ELF-1 (cell line): ENCODE measurements at regions not wholly inside any gene's neighbourhood (a gene's known extent, or its start where the extent isn't known, plus 50 kb on each side); places are given as distances from the start of the nearest gene placed in this dataset.

Source experiments
- DNase-seq: peaks from one replicate; pipeline ENCODE4 v3.0.0-alpha.2; 2016; ENCODE audit warnings: low read depth, low spot score

DNA sequence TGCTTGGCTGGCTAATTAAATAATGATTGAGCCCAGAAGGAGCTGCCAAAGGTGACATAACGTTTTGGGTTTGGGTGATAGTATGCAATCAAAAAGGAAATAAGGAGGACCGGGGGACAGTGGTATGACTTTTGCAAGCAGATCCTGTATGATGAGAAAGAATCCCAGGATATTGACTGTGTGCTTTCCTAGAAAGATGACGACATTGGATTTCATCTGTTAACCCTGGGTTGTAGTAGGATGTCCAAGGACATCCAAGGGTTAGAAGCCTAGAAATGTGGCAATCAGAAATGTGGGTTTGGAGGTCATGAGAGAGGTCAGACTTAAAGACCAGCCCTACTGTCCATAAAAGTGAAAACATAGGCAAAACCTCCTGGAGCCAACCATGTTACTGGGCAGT lies 50.3 kb upstream of the HMHB1 start:
- no peak for DNase-seq

DNA sequence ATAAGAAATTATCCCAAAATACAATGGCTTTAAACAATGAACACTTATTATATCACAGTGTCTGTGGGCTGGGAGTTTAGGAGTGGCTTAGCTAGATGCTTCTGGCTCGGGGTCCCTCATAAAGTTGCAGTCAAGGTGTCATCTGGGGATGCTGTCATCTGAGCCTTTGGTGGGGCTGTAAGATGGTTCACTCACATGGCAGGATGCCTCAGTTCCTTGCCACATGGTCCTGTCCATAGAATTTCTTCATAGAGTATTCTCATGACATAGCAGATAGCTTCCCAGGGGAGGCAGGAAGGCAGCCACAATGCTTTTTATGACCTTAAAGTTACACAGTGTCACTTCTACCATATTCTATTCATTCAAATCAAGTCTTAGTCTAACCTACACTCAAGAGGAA lies 51.2 kb upstream of the HMHB1 start:
- no peak for DNase-seq

DNA sequence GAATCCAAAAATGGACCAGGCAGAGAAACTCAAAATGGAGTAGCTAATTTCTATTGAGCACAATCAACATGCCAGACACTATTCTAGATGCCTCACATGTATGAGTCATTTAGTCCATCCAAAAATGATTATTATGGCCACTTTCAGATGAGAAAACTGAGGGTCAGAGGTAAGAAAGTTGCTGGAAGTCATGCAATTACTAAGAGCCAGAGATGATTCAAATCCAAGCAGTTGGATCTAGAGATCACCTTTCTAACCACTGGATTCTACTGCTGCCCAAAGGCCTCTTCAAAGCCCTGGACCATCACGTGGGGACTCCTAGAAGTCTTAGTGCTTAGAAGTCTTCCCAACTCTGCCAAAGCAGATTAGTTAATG lies 51.8 kb upstream of the HMHB1 start:
- DNase-seq: no peak

DNA sequence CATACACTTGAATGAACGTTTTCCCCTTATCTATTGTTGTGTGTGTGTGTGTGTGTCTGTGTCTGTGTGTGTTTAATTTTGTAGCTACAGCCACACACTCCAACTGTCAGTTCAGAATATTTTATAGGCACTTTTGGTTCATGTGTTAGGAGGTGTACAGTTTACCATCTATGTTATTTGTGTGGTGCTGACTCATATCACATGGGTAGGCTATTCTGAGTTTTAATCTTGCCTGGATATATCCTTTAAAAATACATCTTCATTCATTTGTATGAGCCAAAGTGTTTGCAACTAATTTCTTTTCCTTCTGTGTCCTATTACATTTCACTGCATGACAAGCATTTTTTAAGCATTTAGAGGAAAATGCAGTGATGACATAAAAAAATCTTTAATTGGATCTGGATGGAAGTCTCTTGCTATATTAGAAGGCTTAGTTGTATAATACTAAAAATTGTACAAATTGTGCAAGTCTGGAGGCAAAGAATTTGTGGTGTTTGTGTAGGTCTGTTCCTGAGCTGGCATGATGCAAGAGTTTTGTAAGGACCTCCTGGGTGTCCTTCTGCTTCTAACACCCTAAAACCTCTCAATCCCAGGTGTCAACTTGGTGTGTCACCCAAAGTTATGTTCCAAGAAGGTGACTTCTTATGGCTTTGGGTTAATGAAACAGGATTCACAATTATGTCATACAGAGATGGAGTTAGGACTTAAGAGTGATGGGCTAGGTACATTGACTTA lies 52.4 kb upstream of the HMHB1 start:
- DNase-seq: no peak

DNA sequence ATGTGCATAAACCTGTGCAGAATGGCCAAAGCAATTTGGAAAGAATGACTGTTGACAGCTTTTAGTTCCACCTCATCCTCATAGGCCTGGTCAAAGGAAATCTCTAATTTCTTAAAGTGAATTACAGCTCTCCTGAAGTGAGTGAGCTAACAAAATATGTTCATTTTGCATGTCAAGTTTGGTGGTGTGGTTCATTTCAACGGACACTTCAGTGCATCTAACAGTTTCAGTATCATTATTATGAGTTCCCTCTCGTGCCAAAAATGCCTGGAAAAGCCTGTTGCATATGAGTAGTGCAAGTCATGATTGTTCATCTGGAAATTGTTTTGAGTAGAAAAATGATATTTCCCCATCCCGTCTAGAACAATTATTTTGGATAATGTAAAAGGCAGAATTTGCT lies 53.2 kb upstream of the HMHB1 start:
- no peak for DNase-seq

DNA sequence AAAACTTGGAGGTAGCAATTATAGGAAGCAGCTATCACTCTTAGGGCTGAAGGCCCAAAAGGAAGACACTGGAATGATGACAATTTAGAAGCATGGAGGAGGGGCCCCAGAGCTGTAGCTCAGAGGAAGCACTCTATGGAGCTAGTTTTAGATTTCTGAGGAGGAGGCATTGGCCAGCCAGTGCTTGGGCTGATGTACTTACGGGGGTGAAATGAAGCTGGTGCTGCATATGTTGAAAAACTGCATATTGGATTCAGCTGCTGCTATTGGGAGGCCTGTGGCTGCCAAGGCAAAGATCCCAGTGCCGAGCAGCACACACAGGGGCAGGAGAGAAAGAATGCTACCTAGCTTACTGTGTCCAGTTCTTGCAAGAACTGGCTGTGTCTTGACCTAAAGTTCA lies 53.9 kb upstream of the HMHB1 start:
- DNase-seq: no peak

DNA sequence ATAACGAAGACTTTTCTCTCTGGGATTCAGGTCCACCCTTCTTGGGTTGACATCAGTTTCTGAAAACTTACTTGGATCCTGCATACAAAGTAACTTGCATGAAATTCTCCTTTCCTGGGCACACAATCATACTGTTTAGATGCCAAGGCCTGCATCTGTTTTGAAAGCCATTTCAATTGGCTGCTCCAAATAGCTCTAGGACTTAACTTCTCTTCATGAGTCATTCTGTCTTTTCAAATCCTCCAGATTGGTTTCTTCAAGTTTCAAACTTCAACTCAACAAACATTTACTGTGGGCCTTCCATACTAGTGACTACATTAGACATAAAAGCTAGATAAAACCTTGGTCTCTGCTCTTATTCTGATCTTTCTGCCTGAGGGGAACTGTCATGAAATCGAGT lies 54.8 kb upstream of the HMHB1 start:
- DNase-seq: no peak

DNA sequence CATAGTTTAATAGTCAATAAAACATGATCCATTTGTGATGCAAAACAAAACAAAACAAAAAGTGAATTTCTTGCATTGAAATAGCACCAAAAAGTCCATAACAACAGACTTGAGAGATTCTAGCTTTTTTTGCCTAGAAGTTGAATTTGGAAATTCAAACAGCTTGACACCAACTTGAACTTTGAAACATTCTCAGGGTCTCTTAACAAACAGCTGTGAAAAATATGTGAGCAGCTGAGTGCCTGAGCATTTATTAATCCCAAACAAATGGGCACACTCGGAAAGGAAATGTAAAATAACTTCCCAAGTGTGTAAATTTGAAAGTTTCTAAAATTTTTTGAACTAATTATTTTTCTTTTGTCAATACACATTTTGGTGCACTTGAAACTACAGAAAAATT lies 56.0 kb upstream of the HMHB1 start:
- no peak for DNase-seq

DNA sequence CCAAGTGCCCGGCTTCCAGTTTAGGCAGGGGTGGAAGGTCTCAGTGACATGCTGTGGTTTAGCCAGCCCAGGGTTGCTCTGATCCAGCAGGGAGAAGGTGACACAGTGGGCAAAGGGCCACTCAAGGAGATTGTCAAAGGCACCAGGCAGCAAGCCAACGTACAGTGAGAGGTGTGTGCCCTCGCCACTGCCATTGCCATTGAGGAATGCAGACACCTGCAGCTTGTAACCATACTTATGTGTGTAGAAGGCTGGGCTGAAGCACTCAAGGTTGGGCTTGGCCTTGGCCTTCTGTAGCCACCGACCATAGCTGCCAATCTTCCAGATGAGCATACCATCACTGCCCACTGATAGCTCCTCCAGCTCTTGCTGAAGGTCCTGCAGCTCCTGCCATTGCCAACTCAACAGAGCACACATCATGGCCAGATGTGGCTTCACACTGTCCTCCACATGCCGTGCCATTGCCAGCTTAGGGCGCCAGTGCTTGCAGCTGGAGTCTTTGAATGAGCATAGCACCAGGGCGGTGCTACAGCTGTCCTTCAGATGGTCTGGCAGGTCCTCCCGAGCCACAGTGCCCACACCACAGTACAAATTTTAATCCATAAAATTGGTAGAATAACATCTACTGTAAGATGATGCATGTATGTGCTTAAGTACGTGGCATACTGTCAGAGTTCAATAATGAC lies 59.7 kb upstream of the HMHB1 start:
- no peak for DNase-seq

DNA sequence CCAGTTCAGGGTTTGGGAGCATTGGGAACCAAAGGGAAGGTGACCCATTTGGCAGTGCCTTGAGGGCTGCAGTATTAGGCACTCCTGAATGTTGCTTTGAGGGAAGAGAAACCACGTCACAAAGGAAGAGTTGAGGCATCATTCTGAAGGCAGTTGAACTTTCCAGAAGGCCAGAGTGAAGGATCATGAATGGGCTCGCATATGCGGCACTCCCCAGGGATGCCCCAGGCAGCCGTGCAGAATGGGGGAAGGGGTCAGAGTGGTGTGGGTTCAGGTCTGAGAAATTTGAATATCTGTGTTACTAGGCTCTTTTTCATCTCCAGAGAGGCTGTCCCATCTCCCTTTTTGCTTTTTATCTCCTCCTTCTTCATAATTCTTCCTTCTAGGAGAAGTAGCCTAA lies 60.6 kb upstream of the HMHB1 start:
- DNase-seq: peak; percentile 2

DNA sequence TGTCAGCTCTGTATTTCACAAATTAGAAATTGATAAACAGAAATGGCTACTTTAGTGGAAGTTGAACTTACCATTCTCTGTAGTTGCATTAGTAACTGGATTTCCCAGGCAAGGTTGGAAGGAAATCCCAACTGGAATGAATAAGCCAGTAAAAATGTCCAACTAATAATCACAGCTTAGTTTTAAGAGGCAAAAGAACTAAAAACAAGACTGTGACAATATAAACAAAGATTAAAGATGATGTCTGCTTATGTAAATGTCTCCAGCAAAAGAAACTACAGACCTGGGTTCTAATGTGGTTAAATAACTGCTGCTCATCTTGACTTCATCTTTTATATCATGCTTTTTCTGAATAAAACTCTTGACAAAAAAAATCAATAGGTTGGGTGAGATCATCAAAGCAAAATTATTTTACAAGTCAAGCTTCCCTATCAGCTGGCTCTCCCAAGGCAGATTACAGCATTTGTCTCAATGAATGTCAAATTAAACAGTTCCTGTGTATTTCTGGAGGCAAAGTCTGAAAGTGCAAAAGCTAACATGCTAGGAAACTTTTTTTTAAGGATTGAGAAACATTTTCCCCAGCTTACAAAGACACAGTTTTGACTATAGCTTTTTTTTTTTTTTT lies 62.3 kb upstream of the HMHB1 start:
- no peak for DNase-seq

DNA sequence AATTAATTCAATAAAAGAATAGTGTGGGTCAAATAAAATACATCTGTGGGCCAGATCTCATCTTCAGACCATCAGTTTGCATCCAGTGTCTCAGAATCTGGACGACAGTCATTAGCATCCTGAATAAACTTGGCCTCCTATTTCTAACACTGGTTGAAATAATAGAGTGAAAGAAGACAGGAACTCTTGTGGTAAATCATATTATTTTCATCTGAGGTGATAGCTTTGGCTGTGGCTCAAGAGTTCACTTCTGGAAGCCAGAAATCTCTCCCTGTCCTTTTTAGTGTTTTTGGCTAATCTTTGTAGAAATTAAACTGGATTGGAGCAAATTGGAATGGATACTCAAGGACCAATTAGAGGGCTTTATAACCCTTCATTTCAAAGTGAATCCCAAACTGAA lies 63.4 kb upstream of the HMHB1 start:
- no peak for DNase-seq

DNA sequence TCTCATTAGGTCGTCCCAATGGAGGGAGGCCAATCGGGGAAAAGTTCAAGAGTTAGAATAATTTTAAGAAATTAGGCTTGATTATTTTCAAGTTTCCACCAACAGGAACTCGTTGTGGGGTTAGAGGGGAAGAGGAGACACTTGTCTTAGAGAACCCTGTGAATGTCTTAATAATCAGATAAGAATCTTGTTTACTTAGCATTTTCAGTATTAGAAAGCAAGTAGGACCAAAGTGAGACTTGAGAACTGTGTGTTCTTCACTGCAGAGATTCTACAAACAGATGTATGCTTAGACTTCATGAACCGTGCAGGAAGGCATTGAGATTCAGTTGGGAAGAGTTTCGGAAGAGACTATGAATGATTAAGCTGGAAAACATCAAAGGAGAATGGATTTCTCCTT lies 69.0 kb upstream of the HMHB1 start:
- DNase-seq: no peak

DNA sequence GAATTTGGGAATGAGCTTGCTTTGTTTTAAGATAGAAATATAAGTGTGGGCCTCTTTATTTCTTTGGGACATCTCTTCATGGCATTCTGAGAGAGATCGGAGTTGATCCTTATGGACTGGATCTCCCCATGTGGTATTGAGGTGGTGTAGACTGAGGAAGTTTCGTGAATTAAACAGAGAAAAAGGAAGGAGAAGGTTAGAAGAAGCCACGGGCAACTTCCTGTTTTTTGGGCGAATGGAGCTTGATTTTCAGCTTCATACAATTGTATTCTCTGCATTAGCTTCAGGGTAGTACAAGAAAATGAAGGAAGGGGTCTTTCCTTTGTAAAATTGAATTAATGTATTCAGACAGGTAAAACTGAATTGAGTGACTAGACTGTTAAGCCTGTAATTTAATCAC lies 70.5 kb upstream of the HMHB1 start:
- DNase-seq: no peak

DNA sequence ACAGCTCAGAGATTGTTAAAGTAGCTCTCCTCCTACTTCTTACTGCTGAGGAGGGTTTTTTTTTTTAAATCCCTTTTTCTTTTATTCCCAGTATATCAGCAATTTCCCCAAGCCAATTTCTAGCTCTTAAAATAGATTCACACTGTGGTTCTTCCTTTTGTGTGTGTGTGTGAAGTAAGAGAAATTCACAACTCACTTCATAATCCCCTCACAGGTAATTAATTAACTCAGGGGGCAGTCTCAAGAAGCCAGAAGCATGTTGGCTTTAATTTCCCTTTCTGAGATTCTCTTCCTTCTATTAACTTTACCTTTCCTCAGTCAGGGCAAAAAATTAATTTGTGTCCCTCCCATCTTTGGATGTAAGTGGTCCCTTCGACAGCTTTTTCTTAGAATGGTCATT lies 71.0 kb upstream of the HMHB1 start:
- no peak for DNase-seq

DNA sequence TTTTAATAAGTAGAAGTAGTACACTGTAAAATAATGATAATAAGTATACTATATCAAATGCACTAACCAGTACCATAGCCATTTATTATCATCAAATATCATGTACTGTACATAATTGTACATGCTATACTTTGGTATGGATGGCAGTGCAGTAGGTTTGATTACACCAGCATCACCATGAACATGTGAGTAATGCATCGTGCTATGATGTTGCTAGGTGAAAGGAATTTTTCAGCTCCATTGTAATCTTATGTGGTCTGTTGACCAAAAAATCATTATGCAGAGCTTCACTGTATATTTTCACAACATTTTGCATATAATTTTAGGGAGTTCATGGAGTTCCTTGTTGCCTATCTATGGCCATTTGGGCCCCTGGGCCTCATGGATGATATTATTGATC lies 72.2 kb upstream of the HMHB1 start:
- no peak for DNase-seq

DNA sequence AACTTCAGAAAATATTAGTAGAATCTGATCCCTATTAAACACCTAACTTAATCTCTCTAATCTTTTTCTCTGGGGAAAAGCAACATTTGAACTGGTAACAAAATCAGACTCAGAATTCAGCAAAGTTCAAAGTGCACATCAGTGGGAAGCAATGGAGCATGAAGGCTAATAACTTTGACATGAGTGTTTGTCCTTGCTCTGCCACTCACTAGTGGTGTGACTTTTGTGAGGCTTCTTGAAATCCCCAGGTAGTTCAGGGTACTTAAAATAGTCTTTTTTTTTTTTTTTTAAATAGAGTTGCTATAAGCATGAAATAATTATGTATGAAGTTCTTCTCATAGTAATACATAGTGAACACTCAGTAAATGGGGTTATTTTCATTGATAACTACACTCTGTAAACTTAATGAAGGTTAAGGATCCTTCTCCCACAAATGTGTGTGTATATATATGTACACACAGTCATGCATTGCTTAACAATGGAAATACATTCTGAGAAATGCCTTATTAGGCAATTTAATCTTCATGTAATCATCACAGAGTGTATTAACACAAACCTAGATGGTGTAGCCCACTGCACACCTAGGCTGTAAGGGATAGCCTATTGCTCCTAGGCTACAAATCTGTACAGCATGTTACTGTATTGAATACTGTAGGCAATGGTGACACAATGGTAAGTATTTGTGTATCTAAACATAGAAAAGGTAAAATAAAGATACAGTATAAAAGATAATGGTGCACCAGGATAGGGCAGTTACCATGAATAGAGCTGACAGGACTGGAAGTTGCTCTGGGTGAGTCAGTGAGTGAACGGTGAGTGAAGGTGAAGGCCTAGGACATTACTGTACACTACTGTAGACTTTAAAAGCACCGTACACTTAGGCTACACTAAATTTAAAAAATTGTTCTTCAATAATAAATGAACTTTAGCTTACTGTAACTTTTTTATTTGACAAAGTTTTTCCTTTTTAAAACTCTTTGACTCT lies 73.3 kb upstream of the HMHB1 start:
- no peak for DNase-seq

DNA sequence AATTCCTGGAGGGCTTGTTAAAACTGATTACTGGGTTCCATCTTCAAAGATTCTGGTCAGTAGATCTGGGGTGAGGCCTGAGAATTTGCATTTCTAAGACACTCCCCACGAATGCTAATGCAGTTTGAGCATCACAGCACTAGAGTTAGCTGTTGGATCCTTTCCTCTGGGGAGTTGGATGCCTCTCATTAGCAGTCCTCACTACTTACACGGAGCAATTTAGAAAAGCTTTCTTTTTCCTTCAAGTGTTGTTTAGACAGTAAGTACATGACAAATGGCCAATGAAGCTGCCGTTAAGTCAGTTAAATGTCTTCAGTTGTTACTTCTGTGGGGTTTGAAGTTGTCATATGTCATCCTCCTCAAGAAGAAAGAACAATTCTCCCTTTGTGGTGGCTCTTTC lies 74.9 kb upstream of the HMHB1 start:
- no peak for DNase-seq

DNA sequence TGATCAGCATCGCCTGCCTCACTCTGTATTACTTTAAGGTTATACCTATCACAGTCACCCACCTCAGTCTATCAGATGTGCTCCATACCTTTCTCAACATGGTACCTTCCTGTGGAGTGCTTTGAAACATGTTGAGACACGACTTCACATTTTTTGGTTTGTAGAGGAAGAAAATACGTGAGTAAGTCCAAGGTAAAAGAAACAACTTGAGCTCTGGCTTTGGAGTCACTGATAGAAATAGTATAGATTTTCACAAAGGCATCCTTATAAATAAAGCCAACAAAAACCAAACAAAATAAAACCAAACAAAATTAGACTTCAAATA lies 77.5 kb upstream of the HMHB1 start:
- DNase-seq: no peak

DNA sequence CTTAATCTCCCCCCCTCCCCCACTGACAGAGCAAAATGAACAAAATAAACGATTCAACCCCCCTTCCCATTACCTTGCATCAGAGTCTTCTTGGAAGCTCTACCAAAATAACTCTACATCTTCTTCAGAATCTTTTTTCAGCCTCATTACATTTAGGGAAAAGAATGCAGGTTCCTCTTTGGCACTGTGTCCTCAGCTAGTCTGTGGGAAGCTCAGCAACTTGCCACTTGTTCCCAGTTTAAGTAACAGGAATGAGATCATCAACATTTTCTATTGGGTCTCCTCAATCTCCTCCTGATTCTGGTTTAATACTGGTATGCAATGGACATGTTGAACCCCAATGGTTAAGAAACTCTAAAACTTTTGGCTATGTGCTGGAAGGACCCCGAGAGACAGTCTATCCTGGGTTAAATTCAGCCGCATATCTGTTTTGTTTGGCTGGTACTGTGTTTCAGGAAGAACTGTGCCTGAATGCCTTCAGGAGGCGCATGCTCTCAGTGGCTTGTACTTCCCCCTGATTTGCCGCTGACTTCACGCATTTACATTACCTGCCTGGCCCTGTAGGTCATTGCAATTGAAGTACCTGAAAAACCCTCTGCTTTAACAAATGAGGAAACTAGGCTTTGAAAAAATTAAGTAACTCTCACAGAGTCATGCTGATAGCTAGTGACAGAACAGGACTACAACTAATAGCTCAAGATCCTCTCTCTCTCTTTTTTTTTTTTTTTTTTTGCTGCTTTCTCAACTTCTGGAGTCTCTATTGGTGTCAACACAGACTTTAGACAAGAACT lies 78.1 kb upstream of the HMHB1 start:
- peak; percentile 8 for DNase-seq

DNA sequence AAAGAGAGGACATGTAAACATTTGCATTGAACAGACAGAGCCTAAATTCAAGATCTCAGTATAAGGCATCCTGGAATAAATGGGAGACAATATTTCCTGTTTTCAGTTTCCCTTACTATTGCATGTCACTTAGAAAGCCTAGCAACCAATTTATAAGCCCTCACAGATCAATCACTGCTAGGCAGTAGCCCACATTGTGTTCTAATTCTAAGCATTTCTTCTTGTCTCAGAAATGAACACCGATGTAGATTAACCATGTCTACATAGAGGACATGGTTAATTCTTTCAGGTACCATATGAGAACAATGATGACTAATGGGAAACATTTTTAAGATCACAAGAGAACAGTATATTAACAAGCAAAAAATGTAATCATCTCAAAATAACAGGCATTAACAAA lies 79.6 kb upstream of the HMHB1 start:
- no peak for DNase-seq
